HCT116 (cell line): ENCODE measurements at regions not wholly inside any gene's neighbourhood (a gene's known extent, or its start where the extent isn't known, plus 50 kb on each side); places are given as distances from the start of the nearest gene placed in this dataset.

Source experiments
- EZH2 ChIP-seq: fragments of 200-600 bp; sonication (generic); IDR thresholded peaks from 2 replicates; pipeline ENCODE4 v1.6.1; 2017; ENCODE audit warnings: antibody characterized with exemption, mixed run types
- POLR2A ChIP-seq: IDR thresholded peaks from 2 replicates; pipeline ENCODE4 v1.7.0; 2011; ENCODE audit warnings: borderline replicate concordance; ENCODE audit not compliant: insufficient read depth, insufficient read length; ENCODE audit errors: extremely low read depth
- YY1 ChIP-seq: IDR thresholded peaks from 2 replicates; pipeline ENCODE4 v1.6.1; 2011; ENCODE audit warnings: low read length, low read depth, moderate library complexity, mild to moderate bottlenecking; ENCODE audit not compliant: insufficient replicate concordance; ENCODE audit errors: extremely low read depth
- TF ChIP-seq, protein P1 (sequence below), 3 experiments: fragments of 200-600 bp in 1 of 3; sonication (generic) in 1 of 3; IDR thresholded peaks in 2 of 3; conservative IDR thresholded peaks in 1 of 3; 2 replicates each; pipeline ENCODE4 v1.5.1; 2012 to 2017; ENCODE audit warnings: low read depth in 2 of 3, low read length in 2 of 3, antibody characterized with exemption in 1 of 3, borderline replicate concordance in 1 of 3, control low read depth in 1 of 3, mild to moderate bottlenecking in 1 of 3, mixed read lengths in 1 of 3, mixed run types in 1 of 3, moderate library complexity in 1 of 3; ENCODE audit not compliant: insufficient read depth in 1 of 3
- TF ChIP-seq, protein P2 (sequence below): IDR thresholded peaks from 2 replicates; pipeline ENCODE4 v1.6.1; 2012

DNA sequence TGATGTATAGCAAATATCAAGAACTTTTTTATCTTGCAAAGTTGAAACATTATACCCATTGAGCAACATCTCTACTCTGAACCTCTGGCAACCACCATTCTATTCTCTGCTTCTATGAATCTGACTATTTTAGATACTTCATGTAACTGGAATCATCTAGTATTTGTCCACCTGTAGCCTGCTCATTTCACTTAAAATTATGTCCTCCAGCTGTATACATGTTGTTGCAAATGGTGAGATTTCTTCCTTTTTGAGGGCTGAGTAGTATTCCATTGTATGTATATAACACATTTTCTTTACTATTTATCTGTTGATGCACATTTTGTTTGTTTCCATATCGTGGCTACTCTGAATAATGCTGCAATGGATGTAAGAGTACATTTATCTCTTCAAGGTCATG lies 476.3 kb upstream of the LRRC4C start:
- TF ChIP-seq, protein P1, sequence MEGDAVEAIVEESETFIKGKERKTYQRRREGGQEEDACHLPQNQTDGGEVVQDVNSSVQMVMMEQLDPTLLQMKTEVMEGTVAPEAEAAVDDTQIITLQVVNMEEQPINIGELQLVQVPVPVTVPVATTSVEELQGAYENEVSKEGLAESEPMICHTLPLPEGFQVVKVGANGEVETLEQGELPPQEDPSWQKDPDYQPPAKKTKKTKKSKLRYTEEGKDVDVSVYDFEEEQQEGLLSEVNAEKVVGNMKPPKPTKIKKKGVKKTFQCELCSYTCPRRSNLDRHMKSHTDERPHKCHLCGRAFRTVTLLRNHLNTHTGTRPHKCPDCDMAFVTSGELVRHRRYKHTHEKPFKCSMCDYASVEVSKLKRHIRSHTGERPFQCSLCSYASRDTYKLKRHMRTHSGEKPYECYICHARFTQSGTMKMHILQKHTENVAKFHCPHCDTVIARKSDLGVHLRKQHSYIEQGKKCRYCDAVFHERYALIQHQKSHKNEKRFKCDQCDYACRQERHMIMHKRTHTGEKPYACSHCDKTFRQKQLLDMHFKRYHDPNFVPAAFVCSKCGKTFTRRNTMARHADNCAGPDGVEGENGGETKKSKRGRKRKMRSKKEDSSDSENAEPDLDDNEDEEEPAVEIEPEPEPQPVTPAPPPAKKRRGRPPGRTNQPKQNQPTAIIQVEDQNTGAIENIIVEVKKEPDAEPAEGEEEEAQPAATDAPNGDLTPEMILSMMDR (IDR thresholded peaks at IDR 0.05 in 2 of 3, conservative IDR thresholded peaks at IDR 0.05 in 1 of 3; ENCODE audit: borderline replicate concordance in 1 of 3, insufficient read depth in 1 of 3, low read depth in 2 of 3, low read length in 2 of 3): no peak
- TF ChIP-seq EZH2: no peak
- no peak for TF ChIP-seq YY1
- TF ChIP-seq, protein P2, sequence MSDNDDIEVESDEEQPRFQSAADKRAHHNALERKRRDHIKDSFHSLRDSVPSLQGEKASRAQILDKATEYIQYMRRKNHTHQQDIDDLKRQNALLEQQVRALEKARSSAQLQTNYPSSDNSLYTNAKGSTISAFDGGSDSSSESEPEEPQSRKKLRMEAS: no peak
- TF ChIP-seq POLR2A: no peak
